OCI-LY3 (cell line): ENCODE measurements at regions not wholly inside any gene's neighbourhood (a gene's known extent, or its start where the extent isn't known, plus 50 kb on each side); places are given as distances from the start of the nearest gene placed in this dataset.

Experiments
- EZH2phosphoT487 ChIP-seq: fragments of 200-600 bp; shearing (Covaris generic); IDR thresholded peaks from 2 replicates; pipeline ENCODE4 v1.6.1; 2018; ENCODE audit warnings: antibody characterized with exemption, mixed run types, low read depth
- TF ChIP-seq, protein P1 (sequence below): fragments of 200-600, 300-600 bp; sonication (generic); IDR thresholded peaks from 2 replicates; pipeline ENCODE4 v1.5.1; 2014; ENCODE audit warnings: antibody characterized with exemption, low read length, low read depth

DNA sequence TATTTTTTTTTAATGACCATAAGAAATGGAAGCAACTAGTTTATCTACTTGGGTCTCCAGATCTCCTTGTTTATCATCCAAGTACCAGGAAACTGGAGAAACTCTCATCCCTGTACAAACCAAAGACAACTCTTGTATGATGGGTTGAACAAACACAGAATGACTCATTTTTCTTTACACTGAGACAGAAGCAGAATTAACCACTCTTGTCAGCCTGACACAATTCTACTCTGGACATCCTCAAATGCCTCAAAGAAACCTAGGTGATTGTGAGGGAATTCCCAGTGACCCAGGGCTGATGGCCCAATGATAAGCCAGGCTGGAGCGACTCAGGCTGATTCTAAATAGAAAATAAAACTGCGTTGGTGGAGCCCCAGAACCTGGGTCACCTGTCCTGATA, 151.5 kb downstream of the ZNF737 start:
- TF ChIP-seq, protein P1, sequence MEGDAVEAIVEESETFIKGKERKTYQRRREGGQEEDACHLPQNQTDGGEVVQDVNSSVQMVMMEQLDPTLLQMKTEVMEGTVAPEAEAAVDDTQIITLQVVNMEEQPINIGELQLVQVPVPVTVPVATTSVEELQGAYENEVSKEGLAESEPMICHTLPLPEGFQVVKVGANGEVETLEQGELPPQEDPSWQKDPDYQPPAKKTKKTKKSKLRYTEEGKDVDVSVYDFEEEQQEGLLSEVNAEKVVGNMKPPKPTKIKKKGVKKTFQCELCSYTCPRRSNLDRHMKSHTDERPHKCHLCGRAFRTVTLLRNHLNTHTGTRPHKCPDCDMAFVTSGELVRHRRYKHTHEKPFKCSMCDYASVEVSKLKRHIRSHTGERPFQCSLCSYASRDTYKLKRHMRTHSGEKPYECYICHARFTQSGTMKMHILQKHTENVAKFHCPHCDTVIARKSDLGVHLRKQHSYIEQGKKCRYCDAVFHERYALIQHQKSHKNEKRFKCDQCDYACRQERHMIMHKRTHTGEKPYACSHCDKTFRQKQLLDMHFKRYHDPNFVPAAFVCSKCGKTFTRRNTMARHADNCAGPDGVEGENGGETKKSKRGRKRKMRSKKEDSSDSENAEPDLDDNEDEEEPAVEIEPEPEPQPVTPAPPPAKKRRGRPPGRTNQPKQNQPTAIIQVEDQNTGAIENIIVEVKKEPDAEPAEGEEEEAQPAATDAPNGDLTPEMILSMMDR, result no peak
- TF ChIP-seq EZH2phosphoT487, result no peak
